H1 (cell line): ENCODE measurements at regions not wholly inside any gene's neighbourhood (a gene's known extent, or its start where the extent isn't known, plus 50 kb on each side); places are given as distances from the start of the nearest gene placed in this dataset.

Experiments
- CTCF ChIA-PET: fragments of 300-600 bp; sonication (Branson Sonifier 250); formaldehyde crosslinking; loops from one replicate; lab custom pipeline; 2021; ENCODE audit not compliant: partially characterized antibody; lab: Charles Lee
- POLR2A ChIA-PET: fragments of 300-600 bp; sonication (Branson Sonifier 250); formaldehyde crosslinking; loops from one replicate; lab custom pipeline; 2021; ENCODE audit warnings: inconsistent platforms; ENCODE audit not compliant: partially characterized antibody; lab: Charles Lee
- DNase-seq, 2 experiments: peaks; one replicate each; pipeline versions ENCODE4 v3.0.0 to v3.0.0-alpha.2; 2010 to 2022; ENCODE audit warnings: low spot score in 2 of 2, low read depth in 1 of 2, mixed read lengths in 1 of 2
- FAIRE-seq: peaks from 2 replicates; lab custom pipeline; 2011; peaks lifted over from hg19 to GRCh38; lab: Jason Lieb, UNC
- H2AFZ ChIP-seq: 2 replicates; pipeline ENCODE4 v1.8.1; 2012; ENCODE audit warnings: low read length, inconsistent platforms
- H2AK5ac ChIP-seq: 2 replicates; pipeline ENCODE4 v1.6.1; 2013; ENCODE audit warnings: low read depth, low read length
- H2BK120ac ChIP-seq: replicated peaks from 2 replicates; pipeline ENCODE3; 2013; ENCODE audit warnings: low read depth, low read length, inconsistent platforms
- H2BK12ac ChIP-seq: 2 replicates; pipeline ENCODE4 v1.6.1; 2013; ENCODE audit warnings: low read depth, low read length
- H2BK15ac ChIP-seq: 2 replicates; pipeline ENCODE4 v1.6.1; 2013; ENCODE audit warnings: low read length
- H2BK20ac ChIP-seq: 2 replicates; pipeline ENCODE4 v1.6.1; 2013; ENCODE audit warnings: low read length
- H2BK5ac ChIP-seq: 2 replicates; pipeline ENCODE4 v1.6.1; 2013; ENCODE audit warnings: low read depth, low read length
- H3K14ac ChIP-seq: 2 replicates; pipeline ENCODE4 v1.6.1; 2013; ENCODE audit warnings: inconsistent platforms; ENCODE audit not compliant: insufficient read length
- H3K18ac ChIP-seq: 2 replicates; pipeline ENCODE4 v1.6.1; 2013; ENCODE audit warnings: low read length; ENCODE audit errors: extremely low read depth
- H3K23ac ChIP-seq: 2 replicates; pipeline ENCODE4 v1.6.1; 2013; ENCODE audit warnings: inconsistent platforms; ENCODE audit not compliant: insufficient read length
- H3K23me2 ChIP-seq: 2 replicates; pipeline ENCODE4 v1.6.1; 2013; ENCODE audit warnings: low read depth, low read length
- H3K27ac ChIP-seq: 2 replicates; pipeline ENCODE4 v1.6.1; 2011; ENCODE audit warnings: low read depth, low read length, inconsistent platforms
- H3K27me3 ChIP-seq, 4 experiments: replicated peaks in 1 of 4; 1 replicate in 1 of 4; 2 replicates in 3 of 4; pipeline versions ENCODE4 v1.6.1 to v1.8.1; 2011 to 2013; ENCODE audit warnings: low read length in 3 of 4, mild to moderate bottlenecking in 3 of 4, inconsistent platforms in 2 of 4, mixed read lengths in 2 of 4, moderate library complexity in 1 of 4; ENCODE audit not compliant: control insufficient read depth in 3 of 4, insufficient read depth in 3 of 4; ENCODE audit errors: extremely low read depth in 1 of 4
- H3K36me3 ChIP-seq, 4 experiments: 2 replicates each; pipeline versions ENCODE4 v1.6.1 to v1.8.1; 2011 to 2013; ENCODE audit warnings: mild to moderate bottlenecking in 4 of 4, low read length in 3 of 4, moderate library complexity in 2 of 4, control low read depth in 1 of 4, inconsistent platforms in 1 of 4; ENCODE audit not compliant: insufficient read depth in 4 of 4, control insufficient read depth in 2 of 4
- H3K4ac ChIP-seq: replicated peaks from 2 replicates; pipeline ENCODE3; 2013; ENCODE audit warnings: low read length, low read depth, mixed read lengths, inconsistent platforms; ENCODE audit not compliant: insufficient read length
- H3K4me1 ChIP-seq, 4 experiments: replicated peaks in 1 of 4; 1 replicate in 1 of 4; 2 replicates in 3 of 4; pipeline versions ENCODE4 v1.6.1 to v1.8.1; 2011 to 2013; ENCODE audit warnings: low read length in 3 of 4, inconsistent platforms in 2 of 4, mixed read lengths in 1 of 4; ENCODE audit not compliant: insufficient read depth in 4 of 4, control insufficient read depth in 3 of 4
- H3K4me2 ChIP-seq, 2 experiments: 2 replicates each; pipeline versions ENCODE4 v1.6.1 to v1.8.1; 2011 to 2013; ENCODE audit warnings: low read depth in 2 of 2, low read length in 2 of 2, control low read depth in 1 of 2, inconsistent platforms in 1 of 2, mild to moderate bottlenecking in 1 of 2; ENCODE audit not compliant: insufficient read depth in 1 of 2
- H3K4me3 ChIP-seq, 4 experiments: fragments of 200-600, 300-600 bp in 1 of 4; sonication (generic), shearing (Covaris generic), sonication (Bioruptor Twin) in 1 of 4; 2 replicates each; pipeline versions ENCODE4 v1.5.1 to v1.8.1; 2011 to 2016; ENCODE audit warnings: low read length in 4 of 4, low read depth in 3 of 4, control low read depth in 2 of 4, inconsistent platforms in 2 of 4, mild to moderate bottlenecking in 2 of 4, mixed read lengths in 1 of 4, moderate library complexity in 1 of 4; ENCODE audit not compliant: insufficient read depth in 2 of 4; ENCODE audit errors: extremely low read depth in 1 of 4
- H3K56ac ChIP-seq: replicated peaks from 2 replicates; pipeline ENCODE3; 2013; ENCODE audit warnings: low read depth, mild to moderate bottlenecking, mixed read lengths, low read length, inconsistent platforms; ENCODE audit not compliant: insufficient read length
- H3K79me1 ChIP-seq: 2 replicates; pipeline ENCODE4 v1.6.1; 2013; ENCODE audit warnings: low read depth, low read length, control low read depth
- H3K79me2 ChIP-seq, 2 experiments: 2 replicates each; pipeline versions ENCODE4 v1.6.1 to v1.8.1; 2012 to 2013; ENCODE audit warnings: low read length in 2 of 2, mild to moderate bottlenecking in 2 of 2, inconsistent platforms in 1 of 2; ENCODE audit not compliant: insufficient read depth in 2 of 2, control insufficient read depth in 1 of 2
- H3K9ac ChIP-seq, 4 experiments: replicated peaks in 1 of 4; 1 replicate in 1 of 4; 2 replicates in 3 of 4; pipeline versions ENCODE4 v1.6.1 to v1.8.1; 2011 to 2013; ENCODE audit warnings: low read depth in 3 of 4, low read length in 3 of 4, control low read depth in 2 of 4, mild to moderate bottlenecking in 2 of 4, moderate library complexity in 2 of 4, inconsistent platforms in 1 of 4; ENCODE audit errors: extremely low read depth in 1 of 4
- H3K9me3 ChIP-seq, 2 experiments: 2 replicates each; pipeline versions ENCODE4 v1.6.1 to v1.8.1; 2012 to 2013; ENCODE audit warnings: mild to moderate bottlenecking in 2 of 2, moderate library complexity in 2 of 2, control low read depth in 1 of 2, inconsistent platforms in 1 of 2, low read depth in 1 of 2, low read length in 1 of 2, mixed read lengths in 1 of 2; ENCODE audit not compliant: insufficient read depth in 2 of 2
- H4K20me1 ChIP-seq, 2 experiments: replicated peaks in 1 of 2; 2 replicates each; pipeline versions ENCODE3 to v1.8.1; 2011 to 2013; ENCODE audit warnings: inconsistent platforms in 2 of 2, low read length in 2 of 2, mild to moderate bottlenecking in 1 of 2; ENCODE audit not compliant: insufficient read depth in 2 of 2, control insufficient read depth in 1 of 2
- H4K5ac ChIP-seq: 2 replicates; pipeline ENCODE4 v1.6.1; 2013; ENCODE audit warnings: low read length, low read depth, mixed read lengths, inconsistent platforms; ENCODE audit not compliant: insufficient read length
- H4K8ac ChIP-seq: 2 replicates; pipeline ENCODE4 v1.8.0; 2013; ENCODE audit warnings: mild to moderate bottlenecking, moderate library complexity, low read length, inconsistent platforms; ENCODE audit not compliant: insufficient read depth; ENCODE audit errors: extremely low read depth
- H4K91ac ChIP-seq: replicated peaks from 2 replicates; pipeline ENCODE3; 2013; ENCODE audit warnings: low read length, mixed read lengths, inconsistent platforms; ENCODE audit not compliant: insufficient read length
- ASH2L ChIP-seq: fragments of 200-600, 300-600 bp; sonication (generic); IDR thresholded peaks from one replicate; pipeline ENCODE4 v1.7.1; 2017; ENCODE audit warnings: low read length
- TAF7 ChIP-seq: optimal IDR thresholded peaks from 2 replicates; pipeline ENCODE3; 2011; ENCODE audit warnings: low read depth, mild to moderate bottlenecking, inconsistent platforms, low read length, moderate library complexity, borderline replicate concordance
- WGBS, 2 experiments: shearing (Covaris generic) in 1 of 2; methylation state at CpG; one replicate each; pipeline versions ENCODE4 v1.1.6 to v1.1.7; 2013 to 2015; ENCODE audit warnings: low lambda C conversion rate in 2 of 2, mixed read lengths in 2 of 2, inconsistent platforms in 1 of 2, low coverage in 1 of 2, missing lambda C conversion rate in 1 of 2; ENCODE audit not compliant: insufficient replicate concordance in 2 of 2, insufficient coverage in 1 of 2, insufficient read length in 1 of 2; ENCODE audit errors: extremely low coverage in 1 of 2, missing lambda C conversion rate in 1 of 2; 5-methylcytosine and 5-hydroxymethylcytosine counted together

- Histone ChIP-seq H3K23me2 (peaks cover 6% of the 10 kb centered on the region; the same call in 1 of the 2 replicates), H3K79me2 (no peaks in the 10 kb centered on the region), H3K56ac (peak overlapping the region; percentile 93), H3K4me2 (no peak overlapping the region), H3K27ac (no peak overlapping the region), H2BK12ac (no peak overlapping the region), H2BK5ac (no peak overlapping the region; the same call in 1 of the 2 replicates), H3K4me3 (no peak overlapping the region), H3K18ac (no peak overlapping the region), H2AFZ (no peak overlapping the region), H2BK120ac (no peak overlapping the region), H3K4me1 (no peaks in the 10 kb centered on the region), H4K8ac (no peak overlapping the region; the same call in 1 of the 2 replicates), H3K36me3 (no peaks in the 10 kb centered on the region), H4K91ac (no peak overlapping the region), H3K79me1 (no peaks in the 10 kb centered on the region), H2BK20ac (no peak overlapping the region), H3K23ac (no peak overlapping the region), H2BK15ac (no peak overlapping the region)
- DNase-seq (no peak), FAIRE-seq (no peak)
- CTCF ChIA-PET = no interaction called here
- 94 to 100% methylated on average over 2 to 8 of the region's 8 CpGs for WGBS, 2 experiments
- no peak for TF ChIP-seq ASH2L
- no peak for TF ChIP-seq TAF7
- TF ChIP-seq, all 59 proteins: peak for 0
- Histone ChIP-seq H4K20me1 (no peaks in the 10 kb centered on the region), H4K5ac (no peak overlapping the region), H2AK5ac (0 out of 2 replicates have a peak overlapping the region, but pooled peaks have one; percentile 86), H3K14ac (no peak overlapping the region), H3K27me3 (no peaks in the 10 kb centered on the region), H3K4ac (no peak overlapping the region), H3K9ac (no peak overlapping the region), H3K9me3 (no peaks in the 10 kb centered on the region)
- POLR2A ChIA-PET = no interaction called here
Measured at GRCh38 chr22:49259839-49260615, 567.6 kb downstream of the BRD1 start.
